GM19025 (cell line): ENCODE measurements at regions not wholly inside any gene's neighbourhood (a gene's known extent, or its start where the extent isn't known, plus 50 kb on each side); places are given as distances from the start of the nearest gene placed in this dataset.

Source experiments
- ATAC-seq: cut with Tn5 transposase; IDR thresholded peaks from one replicate; pipeline ENCODE4 v1.9.1; 2021; ENCODE audit warnings: mild to moderate bottlenecking, low read depth, moderate library complexity; ENCODE audit not compliant: unreplicated experiment

- no peak for ATAC-seq
These were observed 844.7 kb upstream of the SOX9 start for GRCh38 chr17:71276079-71276478.

- no peak for ATAC-seq
These were observed 837.3 kb upstream of the SOX9 start for GRCh38 chr17:71283486-71283885.

GRCh38 chr17:71284032-71284755 is 836.6 kb upstream of the SOX9 start:
- ATAC-seq, result no peak

GRCh38 chr17:71286625-71287024 is 834.2 kb upstream of the SOX9 start:
- no peak for ATAC-seq

GRCh38 chr17:71287071-71287823 is 833.6 kb upstream of the SOX9 start:
- no peak for ATAC-seq

GRCh38 chr17:71292006-71292405 is 828.8 kb upstream of the SOX9 start:
- no peak for ATAC-seq

GRCh38 chr17:71296005-71296404 is 824.8 kb upstream of the SOX9 start:
- ATAC-seq, result no peak

- no peak for ATAC-seq
These were observed 819.8 kb upstream of the SOX9 start for GRCh38 chr17:71301063-71301462.

- ATAC-seq, result no peak
These were observed 817.9 kb upstream of the SOX9 start for GRCh38 chr17:71302721-71303549.

GRCh38 chr17:71304498-71305158 is 816.2 kb upstream of the SOX9 start:
- no peak for ATAC-seq

- ATAC-seq, result no peak
These were observed 807.0 kb upstream of the SOX9 start for GRCh38 chr17:71313866-71314265.

GRCh38 chr17:71315568-71315967 is 805.3 kb upstream of the SOX9 start:
- ATAC-seq, result no peak

GRCh38 chr17:71316176-71316897 is 804.5 kb upstream of the SOX9 start:
- ATAC-seq, result no peak

- no peak for ATAC-seq
These were observed 800.6 kb upstream of the SOX9 start for GRCh38 chr17:71320009-71320796.

- ATAC-seq, result no peak
These were observed 795.7 kb upstream of the SOX9 start for GRCh38 chr17:71325117-71325516.

GRCh38 chr17:71325886-71326285 is 794.9 kb upstream of the SOX9 start:
- no peak for ATAC-seq

- no peak for ATAC-seq
These were observed 793.3 kb upstream of the SOX9 start for GRCh38 chr17:71327376-71328059.

GRCh38 chr17:71329310-71330098 is 791.3 kb upstream of the SOX9 start:
- ATAC-seq, result no peak
